NT2/D1 (cell line): ENCODE measurements at regions not wholly inside any gene's neighbourhood (a gene's known extent, or its start where the extent isn't known, plus 50 kb on each side); places are given as distances from the start of the nearest gene placed in this dataset.

Source experiments
- SUZ12 ChIP-seq: IDR thresholded peaks from 2 replicates; pipeline ENCODE4 v1.6.1; 2011; ENCODE audit not compliant: insufficient read length, insufficient read depth; ENCODE audit errors: extremely low read depth
- YY1 ChIP-seq: IDR thresholded peaks from 2 replicates; pipeline ENCODE4 v1.6.1; 2011; ENCODE audit not compliant: insufficient read length, insufficient read depth
- ZNF274 ChIP-seq: IDR thresholded peaks from 2 replicates; pipeline ENCODE4 v1.6.1; 2011; ENCODE audit warnings: mild to moderate bottlenecking, low read depth, low read length

- no peak for TF ChIP-seq SUZ12
- no peak for TF ChIP-seq YY1
- no peak for TF ChIP-seq ZNF274
Measured at GRCh38 chr3:147937891-147938290, 528.7 kb downstream of the ZIC1 start.
